Endothelial cell of umbilical vein (primary cell): ENCODE measurements at regions not wholly inside any gene's neighbourhood (a gene's known extent, or its start where the extent isn't known, plus 50 kb on each side); places are given as distances from the start of the nearest gene placed in this dataset.

Experiments
- BruUV-seq: library from RNA; stranded (reverse); fragments of 400-500 nt; replicated peaks from 2 replicates; lab custom pipeline; 2021; lab: Mats Ljungman, UMichigan
- CTCF ChIA-PET: fragments of 300-600, 350-600 bp; sonication (Branson Sonifier 250); formaldehyde crosslinking; loops from one replicate; lab custom pipeline; 2021; ENCODE audit warnings: antibody characterized with exemption, inconsistent platforms; lab: Charles Lee
- POLR2A ChIA-PET: fragments of 300-600, 350-600 bp; sonication (Branson Sonifier 250); formaldehyde crosslinking; loops from one replicate; lab custom pipeline; 2021; ENCODE audit warnings: antibody characterized with exemption, inconsistent platforms; lab: Charles Lee
- DNase-seq: peaks from one replicate; pipeline ENCODE4 v3.0.0-alpha.2; 2011; ENCODE audit warnings: low read depth, low spot score
- FAIRE-seq: peaks from 2 replicates; lab custom pipeline; 2011; peaks lifted over from hg19 to GRCh38; lab: Jason Lieb, UNC
- H2AFZ ChIP-seq: 2 replicates; pipeline ENCODE4 v1.6.0; 2012; ENCODE audit warnings: low read depth, low read length, control low read depth, inconsistent platforms
- H3K27ac ChIP-seq: 2 replicates; pipeline ENCODE4 v1.5.1; 2011; ENCODE audit warnings: low read depth, mild to moderate bottlenecking, control low read depth, low read length, moderate library complexity; ENCODE audit not compliant: insufficient read depth
- H3K27me3 ChIP-seq, 2 experiments: 2 replicates each; pipeline versions ENCODE4 v1.6.0 to v1.6.1; 2011; ENCODE audit warnings: low read length in 2 of 2, mixed read lengths in 1 of 2; ENCODE audit not compliant: control insufficient read depth in 2 of 2, insufficient read depth in 2 of 2
- H3K36me3 ChIP-seq, 2 experiments: 2 replicates in 1 of 2; 3 replicates in 1 of 2; pipeline ENCODE4 v1.5.1; 2011; ENCODE audit warnings: low read length in 2 of 2, mild to moderate bottlenecking in 1 of 2, moderate library complexity in 1 of 2; ENCODE audit not compliant: control insufficient read depth in 2 of 2, insufficient read depth in 2 of 2; ENCODE audit errors: extremely low read depth in 1 of 2
- H3K4me1 ChIP-seq: 3 replicates; pipeline ENCODE4 v1.5.1; 2011; ENCODE audit warnings: mild to moderate bottlenecking, low read length; ENCODE audit not compliant: control insufficient read depth, insufficient read depth; ENCODE audit errors: extremely low read depth
- H3K4me2 ChIP-seq: 2 replicates; pipeline ENCODE4 v1.6.1; 2011; ENCODE audit warnings: low read length, control low read depth, mixed read lengths; ENCODE audit not compliant: insufficient read depth
- H3K4me3 ChIP-seq, 3 experiments: fragments of 200-600 bp in 1 of 3; sonication (generic), shearing (Covaris generic) in 1 of 3; replicated peaks in 1 of 3; 2 replicates each; pipeline ENCODE4 v1.5.1; 2011 to 2016; ENCODE audit warnings: control low read depth in 3 of 3, low read length in 3 of 3, mild to moderate bottlenecking in 2 of 3, inconsistent platforms in 1 of 3, low read depth in 1 of 3, moderate library complexity in 1 of 3; ENCODE audit not compliant: insufficient read depth in 1 of 3
- H3K79me2 ChIP-seq: 2 replicates; pipeline ENCODE4 v1.6.0; 2012; ENCODE audit warnings: low read length, inconsistent platforms; ENCODE audit not compliant: control insufficient read depth, insufficient read depth
- H3K9ac ChIP-seq: replicated peaks from 2 replicates; pipeline ENCODE3; 2011; ENCODE audit warnings: low read length, control low read depth; ENCODE audit not compliant: insufficient read depth; ENCODE audit errors: extremely low read depth
- H3K9me1 ChIP-seq: replicated peaks from 3 replicates; pipeline ENCODE4 v1.6.0; 2011; ENCODE audit warnings: mild to moderate bottlenecking, low read length; ENCODE audit not compliant: control insufficient read depth, insufficient read depth; ENCODE audit errors: extremely low read depth
- H3K9me3 ChIP-seq: replicated peaks from 2 replicates; pipeline ENCODE4 v1.5.1; 2012; ENCODE audit warnings: low read length, inconsistent platforms; ENCODE audit not compliant: control insufficient read depth, insufficient read depth
- H4K20me1 ChIP-seq: replicated peaks from 2 replicates; pipeline ENCODE3; 2011; ENCODE audit warnings: mild to moderate bottlenecking, low read length; ENCODE audit not compliant: control insufficient read depth, insufficient read depth; ENCODE audit errors: extremely low read depth
- EZH2 ChIP-seq: IDR thresholded peaks from 2 replicates; pipeline ENCODE4 v1.6.1; 2012; ENCODE audit warnings: borderline replicate concordance, low read depth, mild to moderate bottlenecking, moderate library complexity, low read length, inconsistent platforms; ENCODE audit not compliant: severe bottlenecking
- FOS ChIP-seq: IDR thresholded peaks from 2 replicates; pipeline ENCODE4 v1.6.1; 2011; ENCODE audit warnings: mild to moderate bottlenecking, low read length, moderate library complexity, borderline replicate concordance; ENCODE audit not compliant: insufficient read depth
- GATA2 ChIP-seq: IDR thresholded peaks from 2 replicates; pipeline ENCODE4 v1.7.0; 2011; ENCODE audit warnings: low read depth, mild to moderate bottlenecking, moderate library complexity, mixed read lengths, low read length; ENCODE audit not compliant: insufficient read length, insufficient read depth
- JUN ChIP-seq: IDR thresholded peaks from 2 replicates; pipeline ENCODE4 v1.6.1; 2011; ENCODE audit warnings: borderline replicate concordance, low read depth; ENCODE audit not compliant: insufficient read length, insufficient read depth
- MYC ChIP-seq: IDR thresholded peaks from one replicate; pipeline ENCODE4 v1.6.1; 2011; ENCODE audit warnings: mild to moderate bottlenecking, low read depth, low read length
- POLR2A ChIP-seq: IDR thresholded peaks from 2 replicates; pipeline ENCODE4 v1.6.1; 2012; ENCODE audit warnings: low read depth, mild to moderate bottlenecking, control low read depth, low read length
- POLR2AphosphoS5 ChIP-seq: IDR thresholded peaks from 2 replicates; pipeline ENCODE4 v1.6.1; 2012; ENCODE audit warnings: low read depth, mild to moderate bottlenecking, control low read depth, low read length, moderate library complexity; ENCODE audit not compliant: insufficient read depth
- dilution Hi-C: fragments of 300-500 bp; cut with MboI; formaldehyde crosslinking; loops from one replicate; pipeline ENCODE4 v1.15.0; 2019; ENCODE audit warnings: low sequenced_read_pairs; ENCODE audit not compliant: extremely low pct_ligation_motif_present
- intact Hi-C: fragments of 100-400 bp; cut with micrococcal nuclease; formaldehyde crosslinking; loops from one replicate; pipeline ENCODE4 v1.10.0; 2022
- TF ChIP-seq, protein P1 (sequence below): IDR thresholded peaks from 2 replicates; pipeline ENCODE4 v1.6.1; 2011; ENCODE audit not compliant: insufficient read depth, insufficient read length
- TF ChIP-seq, protein P2 (sequence below), 2 donors: IDR thresholded peaks; 1 replicate in 1 of 2; 2 replicates in 1 of 2; pipeline ENCODE4 v1.5.1; 2011; ENCODE audit warnings: low read length in 2 of 2, mild to moderate bottlenecking in 2 of 2, moderate library complexity in 2 of 2, control low read depth in 1 of 2, inconsistent platforms in 1 of 2, low read depth in 1 of 2; ENCODE audit not compliant: insufficient read depth in 1 of 2; ENCODE audit errors: extremely low read depth in 1 of 2

- H3K9me1 ChIP-seq: no peaks in the 10 kb centered on the region
- dilution Hi-C loops: no loop called here
- no peak overlapping the region for H2AFZ ChIP-seq
- DNase-seq (no peak), FAIRE-seq (no peak)
- intact Hi-C loops: no loop called here
- H3K4me3 ChIP-seq: no peak overlapping the region
- H3K4me1 ChIP-seq: no peaks in the 10 kb centered on the region
- no peak overlapping the region for H3K9ac ChIP-seq
- no peak overlapping the region for H3K27ac ChIP-seq
- no peaks in the 10 kb centered on the region for H3K79me2 ChIP-seq
- H3K36me3 ChIP-seq: no peaks in the 10 kb centered on the region
- BruUV-seq: no TSS peak
- no peaks in the 10 kb centered on the region for H3K9me3 ChIP-seq
- H3K4me2 ChIP-seq: no peak overlapping the region
- no peak for TF ChIP-seq POLR2AphosphoS5
- TF ChIP-seq FOS: no peak
- TF ChIP-seq POLR2A: no peak
- no peak for TF ChIP-seq EZH2
- H4K20me1 ChIP-seq: no peaks in the 10 kb centered on the region
- POLR2A ChIA-PET: no interaction called here
- H3K27me3 ChIP-seq: no peaks in the 10 kb centered on the region
- CTCF ChIA-PET: interaction anchor here (0.8 kb wide), 1 partner anchor 60 kb away, joined by 4 read pairs; no protein-coding TSS in a partner anchor
Measured at GRCh38 chr13:31970231-31970930, 61.2 kb upstream of the FRY start.

DNA sequence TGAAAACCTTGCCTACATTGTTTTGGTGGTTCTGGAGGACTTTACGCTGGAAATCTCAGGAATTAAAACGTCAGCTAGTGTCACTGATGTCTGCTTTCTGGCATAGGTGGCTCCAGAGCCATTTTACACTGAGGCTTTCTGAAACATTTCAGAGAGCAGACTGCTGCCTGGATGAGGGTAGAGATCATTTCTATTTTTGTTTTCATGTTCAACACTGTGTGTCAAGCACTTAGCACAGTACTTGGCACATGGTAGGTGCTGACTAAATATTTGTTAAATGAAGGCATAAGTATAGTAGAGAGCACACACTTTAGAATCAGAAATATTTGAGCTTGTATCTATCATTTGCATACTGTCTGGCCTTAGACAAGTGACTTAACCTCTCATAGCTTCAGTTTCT, 59.1 kb upstream of the FRY start:
- H4K20me1 ChIP-seq: no peaks in the 10 kb centered on the region
- intact Hi-C loops (no loop called here), dilution Hi-C loops (no loop called here)
- H3K36me3 ChIP-seq: no peaks in the 10 kb centered on the region
- no peaks in the 10 kb centered on the region for H3K27me3 ChIP-seq
- no peak for TF ChIP-seq FOS
- TF ChIP-seq GATA2: no peak
- TF ChIP-seq POLR2A: no peak
- TF ChIP-seq POLR2AphosphoS5: no peak
- no peak for TF ChIP-seq EZH2
- TF ChIP-seq, protein P1, sequence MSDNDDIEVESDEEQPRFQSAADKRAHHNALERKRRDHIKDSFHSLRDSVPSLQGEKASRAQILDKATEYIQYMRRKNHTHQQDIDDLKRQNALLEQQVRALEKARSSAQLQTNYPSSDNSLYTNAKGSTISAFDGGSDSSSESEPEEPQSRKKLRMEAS: no peak
- TF ChIP-seq, protein P2, sequence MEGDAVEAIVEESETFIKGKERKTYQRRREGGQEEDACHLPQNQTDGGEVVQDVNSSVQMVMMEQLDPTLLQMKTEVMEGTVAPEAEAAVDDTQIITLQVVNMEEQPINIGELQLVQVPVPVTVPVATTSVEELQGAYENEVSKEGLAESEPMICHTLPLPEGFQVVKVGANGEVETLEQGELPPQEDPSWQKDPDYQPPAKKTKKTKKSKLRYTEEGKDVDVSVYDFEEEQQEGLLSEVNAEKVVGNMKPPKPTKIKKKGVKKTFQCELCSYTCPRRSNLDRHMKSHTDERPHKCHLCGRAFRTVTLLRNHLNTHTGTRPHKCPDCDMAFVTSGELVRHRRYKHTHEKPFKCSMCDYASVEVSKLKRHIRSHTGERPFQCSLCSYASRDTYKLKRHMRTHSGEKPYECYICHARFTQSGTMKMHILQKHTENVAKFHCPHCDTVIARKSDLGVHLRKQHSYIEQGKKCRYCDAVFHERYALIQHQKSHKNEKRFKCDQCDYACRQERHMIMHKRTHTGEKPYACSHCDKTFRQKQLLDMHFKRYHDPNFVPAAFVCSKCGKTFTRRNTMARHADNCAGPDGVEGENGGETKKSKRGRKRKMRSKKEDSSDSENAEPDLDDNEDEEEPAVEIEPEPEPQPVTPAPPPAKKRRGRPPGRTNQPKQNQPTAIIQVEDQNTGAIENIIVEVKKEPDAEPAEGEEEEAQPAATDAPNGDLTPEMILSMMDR (IDR thresholded peaks at IDR 0.05; ENCODE audit: extremely low read depth in 1 of 2, insufficient read depth in 1 of 2, low read depth in 1 of 2, low read length in 2 of 2): no peak
- TF ChIP-seq JUN: no peak
- TF ChIP-seq MYC: no peak
- FAIRE-seq (no peak), DNase-seq (no peak)
- H3K9me1 ChIP-seq: no peaks in the 10 kb centered on the region
- CTCF ChIA-PET: no interaction called here
- H3K4me3 ChIP-seq: no peak overlapping the region
- no peaks in the 10 kb centered on the region for H3K9me3 ChIP-seq
- H3K9ac ChIP-seq: no peak overlapping the region
- no peak overlapping the region for H2AFZ ChIP-seq
- no TSS peak for BruUV-seq
- H3K79me2 ChIP-seq: no peaks in the 10 kb centered on the region
- no peaks in the 10 kb centered on the region for H3K4me1 ChIP-seq
- H3K27ac ChIP-seq: no peak overlapping the region
- no peak overlapping the region for H3K4me2 ChIP-seq
- POLR2A ChIA-PET: no interaction called here
